Natural killer cell (primary cell): ENCODE measurements at regions not wholly inside any gene's neighbourhood (a gene's known extent, or its start where the extent isn't known, plus 50 kb on each side); places are given as distances from the start of the nearest gene placed in this dataset.

Experiments used
- ATAC-seq, 3 donors: fragments of 150-1000 bp in 2 of 3; fragments of 200-7000 bp in 1 of 3; cut with Tn5 transposase; 1 replicate in 1 of 3; 2 replicates in 2 of 3; pipeline ENCODE4 v1.10.0; 2021; ENCODE audit warnings: mild to moderate bottlenecking in 2 of 3, moderate library complexity in 2 of 3
- DNase-seq, 2 donors: peaks; one replicate each; pipeline versions ENCODE4 v3.0.0 to v3.0.0-alpha.2; 2013 to 2021; ENCODE audit warnings: mixed read lengths in 1 of 2
- H3K27ac ChIP-seq: one replicate; pipeline ENCODE4 v1.5.1; 2013; ENCODE audit warnings: mild to moderate bottlenecking, low read length
- H3K27me3 ChIP-seq: one replicate; pipeline ENCODE4 v1.6.1; 2013; ENCODE audit warnings: low read length; ENCODE audit not compliant: control insufficient read depth, insufficient read depth
- H3K36me3 ChIP-seq: one replicate; pipeline ENCODE4 v1.6.1; 2013; ENCODE audit warnings: low read length; ENCODE audit not compliant: control insufficient read depth, insufficient read depth
- H3K4me1 ChIP-seq: one replicate; pipeline ENCODE4 v1.6.1; 2013; ENCODE audit warnings: low read length; ENCODE audit not compliant: control insufficient read depth, insufficient read depth
- H3K4me3 ChIP-seq: one replicate; pipeline ENCODE4 v1.5.1; 2013; ENCODE audit warnings: low read length
- H3K9me3 ChIP-seq: one replicate; pipeline ENCODE4 v1.6.1; 2013; ENCODE audit warnings: low read length; ENCODE audit not compliant: control insufficient read depth, insufficient read depth
- H3K27ac Mint-ChIP-seq, 2 donors: one replicate each; pipeline ENCODE4 v1.8.0; 2022; ENCODE audit warnings: mild to moderate bottlenecking in 2 of 2, mixed read lengths in 2 of 2, moderate library complexity in 1 of 2
- H3K27me3 Mint-ChIP-seq, 2 donors: one replicate each; pipeline ENCODE4 v1.8.0; 2022; ENCODE audit warnings: low read depth in 2 of 2, mixed read lengths in 2 of 2
- H3K36me3 Mint-ChIP-seq: one replicate; pipeline ENCODE4 v1.8.0; 2022; ENCODE audit warnings: mixed read lengths
- H3K4me1 Mint-ChIP-seq, 2 donors: one replicate each; pipeline ENCODE4 v1.8.0; 2022; ENCODE audit warnings: mixed read lengths in 2 of 2
- H3K4me3 Mint-ChIP-seq: one replicate; pipeline ENCODE4 v1.8.0; 2022; ENCODE audit warnings: mild to moderate bottlenecking, moderate library complexity, mixed read lengths
- H3K9me3 Mint-ChIP-seq, 2 donors: one replicate each; pipeline ENCODE4 v1.8.0; 2022; ENCODE audit warnings: mixed read lengths in 2 of 2
- WGBS: methylation state at CpG from one replicate; pipeline ENCODE4 v1.1.7; 2013; ENCODE audit warnings: missing lambda C conversion rate; ENCODE audit not compliant: insufficient coverage; 5-methylcytosine and 5-hydroxymethylcytosine counted together
- intact Hi-C: fragments of 100-400 bp; cut with micrococcal nuclease; formaldehyde crosslinking; loops from one replicate; pipeline ENCODE4 v1.14.2; 2022
- TF ChIP-seq, protein P1 (sequence below): fragments of 200-600 bp; IDR thresholded peaks from one replicate; pipeline ENCODE4 v1.8.0; 2022; ENCODE audit warnings: antibody characterized with exemption

DNA sequence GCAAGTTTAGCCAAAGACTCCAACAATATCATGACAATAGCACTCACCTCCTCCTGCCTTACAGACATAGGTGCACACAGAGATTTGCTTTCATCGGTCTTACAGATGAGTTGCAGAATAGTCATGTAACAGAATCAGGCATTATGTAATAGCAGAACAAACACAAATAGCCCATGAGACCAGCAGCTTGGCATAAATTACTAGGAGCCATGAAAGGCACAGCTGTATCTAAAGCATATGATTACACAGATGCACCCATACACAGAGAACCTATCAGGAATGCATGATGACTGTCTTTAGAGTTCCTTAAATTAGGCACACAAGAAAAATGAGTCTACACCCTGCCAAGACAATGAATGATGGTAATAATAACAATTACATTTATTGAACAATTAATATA lies 342.0 kb upstream of the XYLT1 start:
- H3K36me3 Mint-ChIP-seq = no peaks in the 10 kb centered on the region
- H3K9me3 Mint-ChIP-seq = peaks cover 4 to 6% of the 10 kb centered on the region in 2 donors
- DNase-seq (no peak), ATAC-seq (no peak)
- Histone ChIP-seq H3K27me3 (no peaks in the 10 kb centered on the region), H3K4me3 (no peak overlapping the region), H3K9me3 (peaks cover 6% of the 10 kb centered on the region), H3K27ac (no peak overlapping the region), H3K36me3 (no peaks in the 10 kb centered on the region), H3K4me1 (no peaks in the 10 kb centered on the region)
- H3K4me3 Mint-ChIP-seq = no peak overlapping the region
- H3K27ac Mint-ChIP-seq = no peak overlapping the region
- intact Hi-C loops = no loop called here
- peaks cover 0 to 9% of the 10 kb centered on the region in 2 donors for H3K27me3 Mint-ChIP-seq
- no peaks in the 10 kb centered on the region for H3K4me1 Mint-ChIP-seq
- 100% methylated on average over 1 of the region's 1 CpG for WGBS
- TF ChIP-seq, protein P1, sequence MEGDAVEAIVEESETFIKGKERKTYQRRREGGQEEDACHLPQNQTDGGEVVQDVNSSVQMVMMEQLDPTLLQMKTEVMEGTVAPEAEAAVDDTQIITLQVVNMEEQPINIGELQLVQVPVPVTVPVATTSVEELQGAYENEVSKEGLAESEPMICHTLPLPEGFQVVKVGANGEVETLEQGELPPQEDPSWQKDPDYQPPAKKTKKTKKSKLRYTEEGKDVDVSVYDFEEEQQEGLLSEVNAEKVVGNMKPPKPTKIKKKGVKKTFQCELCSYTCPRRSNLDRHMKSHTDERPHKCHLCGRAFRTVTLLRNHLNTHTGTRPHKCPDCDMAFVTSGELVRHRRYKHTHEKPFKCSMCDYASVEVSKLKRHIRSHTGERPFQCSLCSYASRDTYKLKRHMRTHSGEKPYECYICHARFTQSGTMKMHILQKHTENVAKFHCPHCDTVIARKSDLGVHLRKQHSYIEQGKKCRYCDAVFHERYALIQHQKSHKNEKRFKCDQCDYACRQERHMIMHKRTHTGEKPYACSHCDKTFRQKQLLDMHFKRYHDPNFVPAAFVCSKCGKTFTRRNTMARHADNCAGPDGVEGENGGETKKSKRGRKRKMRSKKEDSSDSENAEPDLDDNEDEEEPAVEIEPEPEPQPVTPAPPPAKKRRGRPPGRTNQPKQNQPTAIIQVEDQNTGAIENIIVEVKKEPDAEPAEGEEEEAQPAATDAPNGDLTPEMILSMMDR = no peak

DNA sequence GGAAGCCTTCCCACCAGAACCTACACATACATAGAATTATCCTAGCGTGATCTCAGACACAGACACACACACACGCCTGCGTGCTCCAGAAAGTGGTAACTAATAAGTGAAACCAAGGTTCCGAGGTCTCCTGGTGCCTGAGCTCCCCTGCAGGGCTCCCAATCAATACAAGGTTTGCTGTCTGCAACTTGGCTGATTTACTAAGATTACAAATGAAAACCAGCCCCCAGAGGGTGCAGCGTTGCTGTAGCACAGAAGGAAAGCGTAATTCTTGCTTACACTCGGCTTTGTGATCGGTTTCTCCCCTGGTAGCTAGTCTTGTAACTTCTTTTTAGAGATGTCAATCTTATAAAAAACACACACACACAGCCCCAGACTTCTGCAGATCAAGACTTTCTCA lies 334.1 kb upstream of the XYLT1 start:
- no peaks in the 10 kb centered on the region for H3K4me1 Mint-ChIP-seq
- no peak for DNase-seq
- no peak for ATAC-seq
- no peaks in the 10 kb centered on the region for H3K36me3 Mint-ChIP-seq
- intact Hi-C loops = no loop called here
- H3K9me3 ChIP-seq = no peaks in the 10 kb centered on the region
- no peak overlapping the region for H3K27ac Mint-ChIP-seq
- no peaks in the 10 kb centered on the region for H3K9me3 Mint-ChIP-seq
- H3K27ac ChIP-seq = no peak overlapping the region
- TF ChIP-seq, protein P1 = no peak
- no peaks in the 10 kb centered on the region for H3K27me3 ChIP-seq
- WGBS = 84% methylated on average over 8 of the region's 8 CpGs
- H3K27me3 Mint-ChIP-seq = peaks cover 9 to 25% of the 10 kb centered on the region in 2 donors
- H3K4me1 ChIP-seq = no peaks in the 10 kb centered on the region
- no peaks in the 10 kb centered on the region for H3K36me3 ChIP-seq
- no peak overlapping the region for H3K4me3 Mint-ChIP-seq
- no peak overlapping the region for H3K4me3 ChIP-seq

- ATAC-seq (no peak), DNase-seq (no peak)
- peaks cover 9 to 25% of the 10 kb centered on the region in 2 donors for H3K27me3 Mint-ChIP-seq
- Histone ChIP-seq H3K4me1 (no peaks in the 10 kb centered on the region), H3K27ac (no peak overlapping the region), H3K27me3 (no peaks in the 10 kb centered on the region), H3K9me3 (no peaks in the 10 kb centered on the region), H3K36me3 (no peaks in the 10 kb centered on the region), H3K4me3 (no peak overlapping the region)
- H3K9me3 Mint-ChIP-seq = no peaks in the 10 kb centered on the region
- H3K27ac Mint-ChIP-seq = no peak overlapping the region
- TF ChIP-seq, protein P1 = no peak
- no peaks in the 10 kb centered on the region for H3K36me3 Mint-ChIP-seq
- WGBS = 64% methylated on average over 5 of the region's 5 CpGs
- H3K4me1 Mint-ChIP-seq = no peaks in the 10 kb centered on the region
- H3K4me3 Mint-ChIP-seq = no peak overlapping the region
- intact Hi-C loops = no loop called here
These were observed 333.1 kb upstream of the XYLT1 start for GRCh38 chr16:17803625-17804410.

DNA sequence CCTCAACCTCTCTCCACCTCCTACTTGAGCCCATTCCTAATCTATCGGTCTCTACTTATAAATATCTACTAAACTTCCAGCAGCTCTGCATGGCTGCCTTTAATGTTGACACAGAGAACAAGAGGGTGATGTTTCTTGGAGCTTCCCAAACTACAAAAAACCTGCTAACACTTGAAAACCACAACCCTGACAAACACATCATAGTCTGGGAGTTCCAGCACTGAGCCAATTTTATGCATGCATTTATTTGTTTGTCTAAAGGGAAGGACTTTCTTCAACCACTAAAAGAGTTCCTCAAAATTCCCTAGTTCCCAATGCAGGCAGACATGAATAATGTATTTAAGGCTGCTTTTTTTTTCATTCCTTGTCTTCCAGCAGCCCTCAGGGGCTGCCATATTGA lies 331.8 kb upstream of the XYLT1 start:
- Histone ChIP-seq H3K9me3 (no peaks in the 10 kb centered on the region), H3K4me3 (no peak overlapping the region), H3K36me3 (no peaks in the 10 kb centered on the region), H3K27ac (no peak overlapping the region), H3K27me3 (no peaks in the 10 kb centered on the region), H3K4me1 (no peaks in the 10 kb centered on the region)
- intact Hi-C loops = no loop called here
- H3K9me3 Mint-ChIP-seq = no peaks in the 10 kb centered on the region
- H3K4me3 Mint-ChIP-seq = no peak overlapping the region
- no peak overlapping the region for H3K27ac Mint-ChIP-seq
- TF ChIP-seq, protein P1 = no peak
- H3K27me3 Mint-ChIP-seq = peaks cover 9 to 33% of the 10 kb centered on the region in 2 donors
- H3K36me3 Mint-ChIP-seq = no peaks in the 10 kb centered on the region
- ATAC-seq (no peak), DNase-seq (no peak)
- WGBS = 88% methylated on average over 1 of the region's 1 CpG
- no peaks in the 10 kb centered on the region for H3K4me1 Mint-ChIP-seq
